ENCODE measurements at regions not wholly inside any gene's neighbourhood (a gene's known extent, or its start where the extent isn't known, plus 50 kb on each side); places are given as distances from the start of the nearest gene placed in this dataset.

DNA sequence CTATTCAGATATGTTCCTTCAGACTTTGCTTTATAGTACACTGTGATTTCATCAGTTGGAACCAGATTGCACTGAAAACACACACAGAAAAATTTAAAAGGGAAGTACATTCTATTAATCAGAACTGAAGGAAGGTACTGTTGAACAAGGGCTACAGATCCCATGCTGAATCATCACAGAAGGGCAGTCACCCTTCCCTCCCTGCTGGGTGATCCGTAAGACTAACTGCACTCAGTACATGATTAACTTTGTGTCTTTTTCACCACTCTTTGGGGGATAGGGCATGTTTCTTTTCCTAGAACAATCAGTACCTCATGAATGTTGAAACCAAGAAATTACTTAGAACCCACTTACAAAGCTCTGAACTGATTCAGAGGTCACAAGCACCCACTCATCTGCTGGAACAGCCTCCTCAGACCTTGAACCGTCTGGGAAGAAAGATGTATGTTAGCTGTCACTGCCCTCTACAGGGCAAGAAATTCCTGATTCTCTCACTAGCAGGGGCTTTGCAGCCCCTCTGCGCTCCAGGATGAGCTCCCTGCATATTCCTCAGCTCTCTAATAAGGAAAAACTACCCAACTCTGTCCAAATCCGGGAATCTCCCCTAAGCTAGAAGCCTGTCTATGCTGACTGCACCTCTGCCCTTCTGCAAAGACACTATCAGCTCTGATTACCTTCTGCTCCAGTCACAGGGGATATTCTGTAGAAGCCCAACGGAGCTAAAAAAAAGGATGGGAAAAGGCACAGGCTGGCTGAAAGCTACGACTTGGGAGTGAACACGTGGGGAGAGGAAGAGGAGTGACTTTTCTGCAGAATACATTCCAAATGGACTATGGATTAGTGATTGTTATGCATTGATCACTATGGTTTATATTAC is 51.0 kb downstream of the IARS1 start:
- DNase-seq (ENCODE audit: low read depth), result no peak
- no peak overlapping the region for H3K4me3 ChIP-seq (ENCODE audit: low read depth, low read length)
- TF ChIP-seq, protein P1, sequence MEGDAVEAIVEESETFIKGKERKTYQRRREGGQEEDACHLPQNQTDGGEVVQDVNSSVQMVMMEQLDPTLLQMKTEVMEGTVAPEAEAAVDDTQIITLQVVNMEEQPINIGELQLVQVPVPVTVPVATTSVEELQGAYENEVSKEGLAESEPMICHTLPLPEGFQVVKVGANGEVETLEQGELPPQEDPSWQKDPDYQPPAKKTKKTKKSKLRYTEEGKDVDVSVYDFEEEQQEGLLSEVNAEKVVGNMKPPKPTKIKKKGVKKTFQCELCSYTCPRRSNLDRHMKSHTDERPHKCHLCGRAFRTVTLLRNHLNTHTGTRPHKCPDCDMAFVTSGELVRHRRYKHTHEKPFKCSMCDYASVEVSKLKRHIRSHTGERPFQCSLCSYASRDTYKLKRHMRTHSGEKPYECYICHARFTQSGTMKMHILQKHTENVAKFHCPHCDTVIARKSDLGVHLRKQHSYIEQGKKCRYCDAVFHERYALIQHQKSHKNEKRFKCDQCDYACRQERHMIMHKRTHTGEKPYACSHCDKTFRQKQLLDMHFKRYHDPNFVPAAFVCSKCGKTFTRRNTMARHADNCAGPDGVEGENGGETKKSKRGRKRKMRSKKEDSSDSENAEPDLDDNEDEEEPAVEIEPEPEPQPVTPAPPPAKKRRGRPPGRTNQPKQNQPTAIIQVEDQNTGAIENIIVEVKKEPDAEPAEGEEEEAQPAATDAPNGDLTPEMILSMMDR (IDR thresholded peaks at IDR 0.05; ENCODE audit: insufficient read depth, low read depth, low read length), result peak; percentile 54
- CTCF ChIA-PET, result interaction anchor here (0.7 to 18.5 kb wide), 12 partner anchors 9 to 476 kb away, joined by 3 to 375 read pairs (median 4); no protein-coding TSS in a partner anchor
- H3K36me3 ChIP-seq (ENCODE audit: control insufficient read depth, insufficient read depth, low read length), result peaks cover 21% of the 10 kb centered on the region
- POLR2A ChIA-PET, result no interaction called here
- no peaks in the 10 kb centered on the region for H3K27me3 ChIP-seq (ENCODE audit: control insufficient read depth, insufficient read depth, low read length)

DNA sequence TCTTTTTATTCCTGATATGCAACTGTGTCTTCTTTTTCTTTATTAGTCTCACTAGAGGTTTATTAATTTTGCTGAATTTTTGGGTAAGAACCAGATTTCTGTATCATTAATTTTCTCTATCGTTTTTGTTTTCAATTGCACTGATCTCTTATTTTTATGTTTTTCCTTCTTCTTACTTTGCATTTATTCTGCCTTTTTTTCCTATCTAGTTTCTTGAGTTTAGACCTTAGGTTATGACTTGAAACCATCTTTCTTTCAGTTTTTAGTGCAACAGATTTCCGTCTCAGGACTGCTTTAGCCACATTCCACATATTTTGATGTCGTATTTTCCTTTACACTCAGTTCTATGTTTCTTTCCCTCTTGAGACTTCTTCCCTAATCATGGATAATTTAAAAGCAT is 56.6 kb downstream of the IARS1 start:
- no peak overlapping the region for H3K4me3 ChIP-seq (ENCODE audit: low read depth, low read length)
- TF ChIP-seq, protein P1 (IDR thresholded peaks at IDR 0.05; ENCODE audit: insufficient read depth, low read depth, low read length), result no peak
- DNase-seq (ENCODE audit: low read depth), result no peak
- ChIA-PET POLR2A (no interaction called here), CTCF (interaction anchor here (18.5 kb wide), 1 partner anchor 98 kb away, joined by 375 read pairs; no protein-coding TSS in a partner anchor)
- H3K36me3 ChIP-seq (ENCODE audit: control insufficient read depth, insufficient read depth, low read length), result peaks cover 13% of the 10 kb centered on the region
- H3K27me3 ChIP-seq (ENCODE audit: control insufficient read depth, insufficient read depth, low read length), result no peaks in the 10 kb centered on the region

DNA sequence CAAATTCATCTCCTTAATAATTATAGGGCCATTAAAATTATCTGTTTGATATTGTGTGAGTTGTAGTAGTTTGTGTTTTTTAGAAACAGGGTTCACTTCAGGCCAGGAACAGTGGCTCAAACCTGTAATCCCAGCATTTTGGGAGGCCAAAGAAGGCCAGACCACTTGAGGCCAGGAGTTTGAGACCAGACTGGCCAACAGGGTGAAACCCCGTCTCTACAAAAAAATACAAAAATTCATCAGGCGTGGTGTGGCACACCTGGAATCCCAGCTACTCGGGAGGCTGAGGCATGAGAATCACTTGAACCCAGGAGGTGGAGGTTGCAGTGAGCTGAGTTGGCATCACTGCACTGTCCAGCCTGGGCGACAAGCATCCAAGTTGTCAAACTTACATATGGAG is 57.0 kb downstream of the IARS1 start:
- Histone ChIP-seq H3K4me3 (ENCODE audit: low read depth, low read length) (no peak overlapping the region), H3K36me3 (ENCODE audit: control insufficient read depth, insufficient read depth, low read length) (peaks cover 11% of the 10 kb centered on the region), H3K27me3 (ENCODE audit: control insufficient read depth, insufficient read depth, low read length) (no peaks in the 10 kb centered on the region)
- CTCF ChIA-PET, result interaction anchor here (18.5 kb wide), 1 partner anchor 97 kb away, joined by 375 read pairs; no protein-coding TSS in a partner anchor
- POLR2A ChIA-PET, result no interaction called here
- TF ChIP-seq, protein P1 (IDR thresholded peaks at IDR 0.05; ENCODE audit: insufficient read depth, low read depth, low read length), result no peak
- DNase-seq (ENCODE audit: low read depth), result no peak

DNA sequence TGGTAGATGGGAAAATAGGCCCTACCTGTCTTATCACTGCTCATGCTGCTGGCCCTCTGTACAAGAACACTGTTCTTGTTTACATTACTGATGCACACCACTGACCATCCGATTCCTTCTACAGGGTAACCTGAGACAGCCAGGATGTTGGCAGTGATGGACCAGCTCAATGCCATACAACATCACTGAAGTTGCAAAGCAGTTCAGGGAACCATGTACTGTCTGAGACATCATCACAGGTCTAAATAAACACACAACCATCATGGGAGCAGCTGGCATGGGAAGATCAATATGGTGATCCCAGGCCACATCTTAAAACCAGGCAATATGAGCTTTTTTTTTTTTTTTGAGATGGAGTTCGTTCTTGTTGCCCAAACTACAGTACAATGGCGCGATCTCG is 59.0 kb downstream of the IARS1 start:
- ChIA-PET CTCF (interaction anchor here (0.7 to 18.5 kb wide), 3 partner anchors 11 to 405 kb away, joined by 3 to 375 read pairs (median 5); no protein-coding TSS in a partner anchor), POLR2A (no interaction called here)
- Histone ChIP-seq H3K4me3 (ENCODE audit: low read depth, low read length) (no peak overlapping the region), H3K27me3 (ENCODE audit: control insufficient read depth, insufficient read depth, low read length) (no peaks in the 10 kb centered on the region), H3K36me3 (ENCODE audit: control insufficient read depth, insufficient read depth, low read length) (peaks cover 4% of the 10 kb centered on the region)
- DNase-seq (ENCODE audit: low read depth), result no peak
- TF ChIP-seq, protein P1 (IDR thresholded peaks at IDR 0.05; ENCODE audit: insufficient read depth, low read depth, low read length), result no peak

DNA sequence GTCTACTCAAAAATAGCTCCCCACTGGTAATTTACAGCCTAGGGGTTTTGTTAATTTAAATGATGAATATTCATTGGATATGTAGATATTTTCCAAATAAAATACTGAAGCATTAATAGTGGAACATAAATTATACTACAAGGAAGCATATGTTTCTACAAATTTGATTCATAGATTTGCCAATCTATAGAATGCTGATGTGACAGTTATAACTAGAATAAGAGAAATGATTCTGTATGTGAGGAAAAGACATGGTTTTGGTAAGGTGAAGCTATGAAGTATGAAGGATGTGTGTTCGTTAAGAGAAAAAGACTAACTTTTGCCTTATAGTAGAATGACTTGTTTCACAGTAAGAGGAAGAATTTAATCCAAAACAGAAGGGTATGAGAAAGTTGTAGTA is 61.3 kb downstream of the IARS1 start:
- TF ChIP-seq, protein P1 (IDR thresholded peaks at IDR 0.05; ENCODE audit: insufficient read depth, low read depth, low read length), result no peak
- no peak for DNase-seq (ENCODE audit: low read depth)
- CTCF ChIA-PET, result interaction anchor here (0.7 to 3.3 kb wide), 3 partner anchors 10 to 98 kb away, joined by 3 to 26 read pairs (median 4); no protein-coding TSS in a partner anchor
- Histone ChIP-seq H3K4me3 (ENCODE audit: low read depth, low read length) (no peak overlapping the region), H3K27me3 (ENCODE audit: control insufficient read depth, insufficient read depth, low read length) (no peaks in the 10 kb centered on the region), H3K36me3 (ENCODE audit: control insufficient read depth, insufficient read depth, low read length) (peaks cover 9% of the 10 kb centered on the region)
- POLR2A ChIA-PET, result no interaction called here

Measured in BJ (cell line).